ENCODE measurements at regions not wholly inside any gene's neighbourhood (a gene's known extent, or its start where the extent isn't known, plus 50 kb on each side); places are given as distances from the start of the nearest gene placed in this dataset.

DNA sequence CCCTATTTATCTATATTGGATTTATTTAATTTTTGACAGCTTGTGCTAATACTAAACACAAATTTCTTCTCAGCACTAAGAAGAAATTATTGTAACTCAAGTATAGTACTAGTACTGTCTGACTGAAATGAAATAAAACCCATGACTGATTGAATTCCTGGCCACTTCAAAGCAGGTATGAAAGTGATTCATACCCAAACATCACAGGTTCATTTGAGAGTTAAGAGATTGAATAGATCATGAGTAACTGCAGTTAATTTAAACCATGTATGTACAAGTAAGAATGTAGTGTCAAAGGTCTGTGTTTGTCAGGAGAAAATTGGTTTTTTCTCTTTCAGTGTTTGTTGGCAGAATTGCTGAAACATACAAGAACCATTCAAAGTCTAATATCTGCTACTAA lies 332.0 kb upstream of the GRM7 start:
- intact Hi-C loops (cut with DNase I; ENCODE audit: low total_unique reads): no loop called here
- H3K36me3 ChIP-seq: no peaks in the 10 kb centered on the region
- H3K9me3 ChIP-seq: no peaks in the 10 kb centered on the region
- no peaks in the 10 kb centered on the region for H3K27me3 ChIP-seq (replicated peaks in 1 of 7)
- no peak overlapping the region for H3K27ac ChIP-seq
- H3K4me1 ChIP-seq: no peaks in the 10 kb centered on the region
- TF ChIP-seq POLR2AphosphoS5 (IDR thresholded peaks at IDR 0.05) (no peak), POLR2A (IDR thresholded peaks at IDR 0.05) (no peak)
- TF ChIP-seq, protein P1, sequence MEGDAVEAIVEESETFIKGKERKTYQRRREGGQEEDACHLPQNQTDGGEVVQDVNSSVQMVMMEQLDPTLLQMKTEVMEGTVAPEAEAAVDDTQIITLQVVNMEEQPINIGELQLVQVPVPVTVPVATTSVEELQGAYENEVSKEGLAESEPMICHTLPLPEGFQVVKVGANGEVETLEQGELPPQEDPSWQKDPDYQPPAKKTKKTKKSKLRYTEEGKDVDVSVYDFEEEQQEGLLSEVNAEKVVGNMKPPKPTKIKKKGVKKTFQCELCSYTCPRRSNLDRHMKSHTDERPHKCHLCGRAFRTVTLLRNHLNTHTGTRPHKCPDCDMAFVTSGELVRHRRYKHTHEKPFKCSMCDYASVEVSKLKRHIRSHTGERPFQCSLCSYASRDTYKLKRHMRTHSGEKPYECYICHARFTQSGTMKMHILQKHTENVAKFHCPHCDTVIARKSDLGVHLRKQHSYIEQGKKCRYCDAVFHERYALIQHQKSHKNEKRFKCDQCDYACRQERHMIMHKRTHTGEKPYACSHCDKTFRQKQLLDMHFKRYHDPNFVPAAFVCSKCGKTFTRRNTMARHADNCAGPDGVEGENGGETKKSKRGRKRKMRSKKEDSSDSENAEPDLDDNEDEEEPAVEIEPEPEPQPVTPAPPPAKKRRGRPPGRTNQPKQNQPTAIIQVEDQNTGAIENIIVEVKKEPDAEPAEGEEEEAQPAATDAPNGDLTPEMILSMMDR (IDR thresholded peaks at IDR 0.05 in 8 of 11, conservative IDR thresholded peaks at IDR 0.05 in 3 of 11): no peak
- no peak overlapping the region for H3K4me3 ChIP-seq
- no peak for DNase-seq

DNA sequence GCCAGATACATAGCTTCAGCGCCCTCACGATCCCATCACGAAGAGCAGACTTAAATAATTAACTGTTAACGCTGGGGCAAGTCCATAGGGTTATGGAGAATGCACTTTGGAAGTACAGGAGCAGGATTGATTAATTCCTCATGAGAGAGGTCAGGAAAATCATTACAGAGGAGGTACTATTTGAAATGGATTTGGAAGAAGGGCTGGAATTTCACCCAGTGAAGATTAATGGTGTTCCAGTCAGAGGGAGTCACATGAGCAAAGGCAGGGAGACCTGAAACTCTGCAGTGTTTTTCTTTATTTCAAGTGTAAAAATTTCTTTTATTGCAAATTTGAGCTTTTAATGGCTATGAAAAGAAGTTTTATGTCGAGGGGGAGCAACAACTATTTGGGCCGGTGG lies 329.8 kb upstream of the GRM7 start:
- Histone ChIP-seq H3K9me3 (peaks cover 0 to 12% (median 7%) of the 10 kb centered on the region in 8 donors), H3K4me1 (no peaks in the 10 kb centered on the region), H3K27ac (no peak overlapping the region), H3K27me3 (replicated peaks in 1 of 7) (no peaks in the 10 kb centered on the region), H3K36me3 (no peaks in the 10 kb centered on the region), H3K4me3 (no peak overlapping the region)
- TF ChIP-seq, protein P1 (IDR thresholded peaks at IDR 0.05 in 8 of 11, conservative IDR thresholded peaks at IDR 0.05 in 3 of 11): no peak
- TF ChIP-seq POLR2AphosphoS5 (IDR thresholded peaks at IDR 0.05) (no peak), POLR2A (IDR thresholded peaks at IDR 0.05) (no peak)
- WGBS, 5 donors: 61 to 79% (median 70%) methylated on average over 6 of the region's 6 CpGs
- intact Hi-C loops (cut with DNase I; ENCODE audit: low total_unique reads): no loop called here
- DNase-seq: no peak

DNA sequence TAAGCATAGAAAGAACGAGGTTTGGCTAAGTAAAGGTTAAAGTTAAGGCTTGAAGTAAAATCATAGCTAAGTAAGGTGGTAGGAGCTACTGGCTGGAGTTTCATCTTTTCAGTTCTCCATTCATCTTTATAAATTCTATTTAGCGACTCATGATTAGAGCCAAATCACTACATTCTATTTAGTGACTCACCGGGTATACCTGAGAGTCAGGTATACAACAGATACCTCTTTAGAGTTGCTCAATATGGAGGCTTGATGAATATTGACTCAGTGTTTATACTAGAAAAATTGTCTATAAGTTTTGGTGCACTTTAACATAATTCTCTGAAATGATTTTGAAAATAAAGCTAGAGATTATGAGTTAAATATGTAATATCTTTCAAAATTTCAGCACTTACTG lies 328.8 kb upstream of the GRM7 start:
- WGBS, 5 donors: 72 to 86% (median 78%) methylated on average over 3 of the region's 3 CpGs
- no peak overlapping the region for H3K27ac ChIP-seq
- TF ChIP-seq, protein P1 (IDR thresholded peaks at IDR 0.05 in 8 of 11, conservative IDR thresholded peaks at IDR 0.05 in 3 of 11): no peak
- no peak for TF ChIP-seq POLR2AphosphoS5 (IDR thresholded peaks at IDR 0.05)
- no peak for TF ChIP-seq POLR2A (IDR thresholded peaks at IDR 0.05)
- H3K9me3 ChIP-seq: peaks cover 0 to 16% (median 10%) of the 10 kb centered on the region in 8 donors
- no peak overlapping the region for H3K4me3 ChIP-seq
- H3K27me3 ChIP-seq (replicated peaks in 1 of 7): no peaks in the 10 kb centered on the region
- no peaks in the 10 kb centered on the region for H3K36me3 ChIP-seq
- intact Hi-C loops (cut with DNase I; ENCODE audit: low total_unique reads): no loop called here
- no peaks in the 10 kb centered on the region for H3K4me1 ChIP-seq
- no peak for DNase-seq

DNA sequence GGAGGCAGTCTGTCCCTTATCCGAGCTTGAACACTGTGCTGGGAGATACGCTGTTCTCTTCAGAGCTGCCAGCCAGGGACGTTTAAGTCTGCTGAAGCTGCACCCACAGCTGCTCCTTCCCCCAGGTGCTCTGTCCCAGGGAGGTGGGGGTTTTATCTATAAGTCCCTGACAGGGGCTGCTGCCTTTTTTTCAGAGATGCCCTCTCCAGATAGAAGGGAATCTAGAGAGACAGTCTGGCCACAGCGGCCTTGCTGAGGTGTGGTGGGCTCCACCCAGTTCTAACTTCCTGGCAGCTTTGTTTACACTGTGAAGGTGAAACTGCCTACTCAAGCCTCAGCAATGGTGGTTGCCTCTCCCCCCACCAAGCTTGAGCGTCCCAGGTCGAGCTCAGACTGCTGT lies 319.9 kb upstream of the GRM7 start:
- no peak overlapping the region for H3K27ac ChIP-seq

More for the DNA sequence above, 319.9 kb upstream of the GRM7 start:
- intact Hi-C loops (cut with DNase I; ENCODE audit: low total_unique reads): no loop called here
- H3K36me3 ChIP-seq: no peaks in the 10 kb centered on the region
- no peak overlapping the region for H3K4me3 ChIP-seq
- no peak for TF ChIP-seq POLR2AphosphoS5 (IDR thresholded peaks at IDR 0.05)
- no peak for TF ChIP-seq POLR2A (IDR thresholded peaks at IDR 0.05)
- TF ChIP-seq, protein P1 (IDR thresholded peaks at IDR 0.05 in 8 of 11, conservative IDR thresholded peaks at IDR 0.05 in 3 of 11): no peak
- 74 to 91% (median 82%) methylated on average over 5 to 6 of the region's 6 CpGs for WGBS, 5 donors
- H3K27me3 ChIP-seq (replicated peaks in 1 of 7): no peaks in the 10 kb centered on the region
- H3K4me1 ChIP-seq: no peaks in the 10 kb centered on the region
- H3K9me3 ChIP-seq: peaks cover 0 to 47% (median 21%) of the 10 kb centered on the region in 8 donors
- no peak for DNase-seq

Measured in spleen (tissue), 11 donors.